Mesothelial cell of epicardium (in vitro differentiated cells): ENCODE measurements at regions not wholly inside any gene's neighbourhood (a gene's known extent, or its start where the extent isn't known, plus 50 kb on each side); places are given as distances from the start of the nearest gene placed in this dataset.

Source experiments
- DNase-seq, 2 experiments: peaks; one replicate each; pipeline ENCODE4 v3.0.0; 2021; ENCODE audit warnings: low spot score in 2 of 2; ENCODE audit not compliant: unreplicated experiment in 2 of 2
- H3K27ac Mint-ChIP-seq: 2 replicates; pipeline ENCODE4 v1.8.0; 2021; ENCODE audit warnings: mixed read lengths
- H3K27me3 Mint-ChIP-seq: 2 replicates; pipeline ENCODE4 v1.8.0; 2021; ENCODE audit warnings: low read depth, mixed read lengths
- H3K36me3 Mint-ChIP-seq: 2 replicates; pipeline ENCODE4 v1.8.0; 2021; ENCODE audit warnings: mixed read lengths
- H3K4me1 Mint-ChIP-seq: 2 replicates; pipeline ENCODE4 v1.8.0; 2021; ENCODE audit warnings: mixed read lengths
- H3K4me3 Mint-ChIP-seq: 2 replicates; pipeline ENCODE4 v1.8.0; 2021; ENCODE audit warnings: mild to moderate bottlenecking, moderate library complexity, mixed read lengths
- H3K9me3 Mint-ChIP-seq: 2 replicates; pipeline ENCODE4 v1.8.0; 2021; ENCODE audit warnings: mixed read lengths
- CTCF ChIP-seq: fragments of 200-600 bp; sonication (generic); IDR thresholded peaks from one replicate; pipeline ENCODE4 v1.5.0; 2021; ENCODE audit warnings: antibody characterized with exemption; ENCODE audit not compliant: unreplicated experiment

GRCh38 chr11:45371251-45372115 lies 85.3 kb upstream of the SYT13 start:
- Mint-ChIP-seq H3K36me3 (no peaks in the 10 kb centered on the region), H3K9me3 (no peaks in the 10 kb centered on the region), H3K4me3 (peak overlapping the region; percentile 39), H3K27ac (no peak overlapping the region), H3K27me3 (peaks cover 66% of the 10 kb centered on the region), H3K4me1 (peaks cover 11% of the 10 kb centered on the region)
- DNase-seq = peak; percentile 59 to 89
- TF ChIP-seq CTCF = peak; percentile 96

DNA sequence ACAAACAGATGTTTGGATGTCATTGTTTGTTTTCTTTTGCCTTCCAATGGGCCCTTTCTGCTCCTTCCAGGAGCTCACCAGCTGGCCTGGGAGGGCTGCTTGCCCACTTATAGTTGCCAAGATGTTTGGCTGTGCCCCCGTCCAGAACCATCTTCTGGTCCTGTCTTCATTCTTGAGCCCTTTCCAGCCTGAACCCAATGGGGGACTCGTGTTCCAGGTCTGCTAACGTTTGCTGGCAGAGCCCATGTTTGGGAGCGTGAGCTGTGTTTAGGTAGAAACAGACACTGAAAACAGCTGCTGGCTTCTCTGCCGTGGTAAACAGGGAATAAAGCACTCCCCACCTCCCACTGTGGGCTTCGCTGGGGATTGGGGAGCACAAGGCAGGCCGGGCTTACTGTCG lies 83.2 kb upstream of the SYT13 start:
- Mint-ChIP-seq H3K36me3 (no peaks in the 10 kb centered on the region), H3K27me3 (peaks cover 51% of the 10 kb centered on the region), H3K27ac (no peak overlapping the region), H3K4me3 (no peak overlapping the region), H3K9me3 (no peaks in the 10 kb centered on the region), H3K4me1 (peaks cover 13% of the 10 kb centered on the region)
- DNase-seq = no peak
- TF ChIP-seq CTCF = no peak

DNA sequence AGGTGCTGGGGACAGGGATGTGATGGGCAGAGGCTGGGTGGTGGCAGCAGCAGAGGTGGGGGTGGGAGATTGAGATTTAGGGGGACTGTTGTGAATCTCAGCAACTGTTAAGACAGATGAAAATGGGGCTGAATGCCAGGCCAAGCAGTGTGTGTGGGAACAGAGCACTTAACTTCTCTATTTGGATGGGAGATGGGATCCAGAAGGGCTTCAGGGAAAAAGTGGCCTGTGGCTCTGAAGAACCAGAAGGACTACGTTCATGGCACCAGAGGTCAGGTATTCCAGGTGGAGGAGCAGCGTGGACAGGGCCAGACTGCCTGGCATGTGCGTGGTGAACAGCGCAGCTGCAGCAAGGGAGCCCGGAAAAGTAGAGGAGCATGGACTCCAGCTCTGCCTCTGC lies 82.6 kb upstream of the SYT13 start:
- no peak for TF ChIP-seq CTCF
- Mint-ChIP-seq H3K27ac (no peak overlapping the region), H3K4me3 (no peak overlapping the region), H3K36me3 (no peaks in the 10 kb centered on the region), H3K9me3 (no peaks in the 10 kb centered on the region), H3K4me1 (peaks cover 13% of the 10 kb centered on the region), H3K27me3 (peaks cover 46% of the 10 kb centered on the region)
- no peak for DNase-seq

DNA sequence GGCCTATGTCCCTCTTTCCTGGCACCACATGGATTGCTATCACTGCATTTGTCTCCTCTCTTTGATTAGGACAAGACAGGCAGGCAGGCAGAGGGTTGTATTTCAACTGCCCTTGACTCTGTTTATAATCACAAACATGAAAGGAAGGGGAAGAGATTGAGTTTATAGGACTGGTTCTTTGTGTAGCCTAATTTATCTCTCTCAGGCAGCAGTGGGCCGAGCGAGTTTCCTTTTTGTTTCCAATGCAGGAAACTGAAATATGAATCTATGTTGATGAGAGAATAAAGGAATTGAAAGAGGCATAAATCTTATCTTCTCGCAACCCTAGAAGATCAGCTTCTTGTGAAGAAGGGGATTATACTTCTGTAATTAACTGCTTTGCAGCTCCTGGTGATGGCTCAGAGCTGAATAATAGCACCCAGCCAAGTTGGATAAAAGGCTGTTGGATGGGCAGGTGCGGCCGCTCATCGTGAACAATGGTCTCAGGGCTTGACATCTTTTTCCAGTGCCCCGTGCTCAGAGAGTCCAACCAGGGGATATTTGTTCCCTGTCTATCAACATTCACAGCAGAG lies 80.6 kb upstream of the SYT13 start:
- TF ChIP-seq CTCF = no peak
- Mint-ChIP-seq H3K27me3 (peaks cover 45% of the 10 kb centered on the region), H3K27ac (peak overlapping the region; percentile 24), H3K36me3 (no peaks in the 10 kb centered on the region), H3K9me3 (no peaks in the 10 kb centered on the region), H3K4me3 (no peak overlapping the region), H3K4me1 (peaks cover 13% of the 10 kb centered on the region)
- no peak for DNase-seq

- TF ChIP-seq CTCF = no peak
- DNase-seq = no peak
- Mint-ChIP-seq H3K4me1 (peaks cover 12% of the 10 kb centered on the region), H3K27me3 (peaks cover 45% of the 10 kb centered on the region), H3K27ac (peak overlapping the region; percentile 24), H3K9me3 (no peaks in the 10 kb centered on the region), H3K4me3 (no peak overlapping the region), H3K36me3 (no peaks in the 10 kb centered on the region)
Measured at GRCh38 chr11:45365961-45366618, 79.9 kb upstream of the SYT13 start.
